ENCODE measurements at regions not wholly inside any gene's neighbourhood (a gene's known extent, or its start where the extent isn't known, plus 50 kb on each side); places are given as distances from the start of the nearest gene placed in this dataset.

GRCh38 chr1:214896921-214897320, 185.6 kb upstream of the KCNK2 start:
- no peaks in the 10 kb centered on the region for H3K4me1 ChIP-seq (ENCODE audit: control insufficient read depth, low read depth, low read length)
- H4K5ac ChIP-seq (ENCODE audit: low read length): no peak overlapping the region
- no peak overlapping the region for H3K27ac ChIP-seq (ENCODE audit: low read depth, low read length)
- no peak overlapping the region for H3K4me2 ChIP-seq (ENCODE audit: low read length)
- no peaks in the 10 kb centered on the region for H3K79me1 ChIP-seq (ENCODE audit: low read length)
- H3K4ac ChIP-seq (ENCODE audit: low read depth, low read length): no peak overlapping the region
- H2BK120ac ChIP-seq (ENCODE audit: low read depth, low read length): no peak overlapping the region
- no peak overlapping the region for H2BK15ac ChIP-seq (replicated peaks; ENCODE audit: low read depth)
- no peaks in the 10 kb centered on the region for H3K27me3 ChIP-seq (ENCODE audit: insufficient read depth, low read length, poor library complexity)
- no peaks in the 10 kb centered on the region for H3K36me3 ChIP-seq (ENCODE audit: control insufficient read depth, insufficient read depth, low read length)
- no peak overlapping the region for H2AK5ac ChIP-seq (ENCODE audit: low read length)
- H4K8ac ChIP-seq (ENCODE audit: low read depth, low read length): no peak overlapping the region
- no CpG with 5 or more reads among the region's 2 CpGs for WGBS (ENCODE audit: extremely low coverage, insufficient coverage, low lambda C conversion rate)
- H3K9ac ChIP-seq (ENCODE audit: low read length): no peak overlapping the region
- H3K56ac ChIP-seq (ENCODE audit: low read length): no peak overlapping the region
- no peak for DNase-seq
- no peak overlapping the region for H3K4me3 ChIP-seq (ENCODE audit: low read length)
- H3K18ac ChIP-seq (ENCODE audit: low read length): no peak overlapping the region
- H3K79me2 ChIP-seq (ENCODE audit: control insufficient read depth, insufficient read depth, low read length): no peaks in the 10 kb centered on the region
- H2BK5ac ChIP-seq (ENCODE audit: low read length): no peak overlapping the region
- no peak overlapping the region for H3K23ac ChIP-seq (ENCODE audit: low read length)

DNA sequence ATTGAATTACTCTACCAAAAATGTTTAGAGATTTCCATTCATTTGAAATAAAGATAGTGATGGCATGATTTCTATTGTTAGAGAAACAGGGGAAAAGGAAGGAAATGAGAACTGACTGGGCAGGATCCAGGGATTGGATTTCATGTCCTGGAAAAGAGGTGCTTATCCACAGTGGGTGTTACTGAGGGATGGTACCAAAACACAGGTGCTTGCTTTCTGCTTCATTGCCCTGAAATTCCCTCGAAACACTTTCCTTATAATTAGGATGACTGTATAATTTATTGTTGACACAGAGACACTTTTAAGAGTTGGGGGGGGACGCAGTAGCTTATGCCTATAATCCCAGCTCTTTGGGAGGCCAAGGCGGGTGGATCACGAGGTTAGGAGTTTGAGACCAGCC, 185.0 kb upstream of the KCNK2 start:
- no peaks in the 10 kb centered on the region for H3K27me3 ChIP-seq (ENCODE audit: insufficient read depth, low read length, poor library complexity)
- no peaks in the 10 kb centered on the region for H3K36me3 ChIP-seq (ENCODE audit: control insufficient read depth, insufficient read depth, low read length)
- H3K79me2 ChIP-seq (ENCODE audit: control insufficient read depth, insufficient read depth, low read length): no peaks in the 10 kb centered on the region
- no peak overlapping the region for H3K4me3 ChIP-seq (ENCODE audit: low read length)
- no peak overlapping the region for H2AK5ac ChIP-seq (ENCODE audit: low read length)
- no peak overlapping the region for H3K4me2 ChIP-seq (ENCODE audit: low read length)
- no peak overlapping the region for H2BK120ac ChIP-seq (ENCODE audit: low read depth, low read length)
- H3K27ac ChIP-seq (ENCODE audit: low read depth, low read length): no peak overlapping the region
- H3K4ac ChIP-seq (ENCODE audit: low read depth, low read length): no peak overlapping the region
- no peaks in the 10 kb centered on the region for H3K79me1 ChIP-seq (ENCODE audit: low read length)
- no peak overlapping the region for H3K23ac ChIP-seq (ENCODE audit: low read length)
- H4K8ac ChIP-seq (ENCODE audit: low read depth, low read length): no peak overlapping the region
- H3K9ac ChIP-seq (ENCODE audit: low read length): no peak overlapping the region
- no peak overlapping the region for H4K5ac ChIP-seq (ENCODE audit: low read length)
- no peak overlapping the region for H2BK15ac ChIP-seq (replicated peaks; ENCODE audit: low read depth)
- DNase-seq: no peak
- WGBS (ENCODE audit: extremely low coverage, insufficient coverage, low lambda C conversion rate): no CpG with 5 or more reads among the region's 4 CpGs
- no peak overlapping the region for H3K56ac ChIP-seq (ENCODE audit: low read length)
- H2BK5ac ChIP-seq (ENCODE audit: low read length): no peak overlapping the region
- H3K4me1 ChIP-seq (ENCODE audit: control insufficient read depth, low read depth, low read length): no peaks in the 10 kb centered on the region
- H3K18ac ChIP-seq (ENCODE audit: low read length): no peak overlapping the region

DNA sequence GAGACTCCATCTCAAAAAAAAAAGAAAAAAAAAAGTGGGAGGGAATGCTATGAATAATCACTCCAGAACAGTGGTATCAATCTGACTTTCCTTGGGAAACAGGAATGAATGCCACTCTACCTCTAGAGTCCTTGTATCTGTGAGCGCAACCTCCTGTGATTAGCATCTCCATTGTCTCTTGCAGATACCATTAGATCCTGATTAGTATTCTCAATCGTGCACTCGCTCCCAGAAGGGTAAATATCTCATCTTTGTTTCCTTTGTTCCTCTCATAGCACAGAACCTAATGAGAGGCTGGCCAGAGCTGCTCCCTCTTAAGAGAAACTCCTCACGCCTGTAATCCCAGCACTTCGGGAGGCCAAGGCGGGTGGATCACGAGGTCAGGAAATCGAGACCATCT, 184.4 kb upstream of the KCNK2 start:
- H3K79me1 ChIP-seq (ENCODE audit: low read length): no peaks in the 10 kb centered on the region

GRCh38 chr1:214898718-214899117, 183.8 kb upstream of the KCNK2 start:
- H3K79me1 ChIP-seq (ENCODE audit: low read length): no peaks in the 10 kb centered on the region
- WGBS (ENCODE audit: extremely low coverage, insufficient coverage, low lambda C conversion rate): no CpG with 5 or more reads among the region's 3 CpGs

More for the DNA sequence above, 184.4 kb upstream of the KCNK2 start:
- H3K9ac ChIP-seq (ENCODE audit: low read length): no peak overlapping the region
- H3K79me2 ChIP-seq (ENCODE audit: control insufficient read depth, insufficient read depth, low read length): no peaks in the 10 kb centered on the region
- no peak overlapping the region for H4K8ac ChIP-seq (ENCODE audit: low read depth, low read length)
- H3K4me2 ChIP-seq (ENCODE audit: low read length): no peak overlapping the region
- no peak overlapping the region for H2BK15ac ChIP-seq (replicated peaks; ENCODE audit: low read depth)
- no peak overlapping the region for H3K23ac ChIP-seq (ENCODE audit: low read length)
- DNase-seq: peak; percentile 78
- H3K4ac ChIP-seq (ENCODE audit: low read depth, low read length): no peak overlapping the region
- H2AK5ac ChIP-seq (ENCODE audit: low read length): no peak overlapping the region
- H3K27me3 ChIP-seq (ENCODE audit: insufficient read depth, low read length, poor library complexity): no peaks in the 10 kb centered on the region
- H3K18ac ChIP-seq (ENCODE audit: low read length): no peak overlapping the region
- H3K27ac ChIP-seq (ENCODE audit: low read depth, low read length): no peak overlapping the region
- H2BK120ac ChIP-seq (ENCODE audit: low read depth, low read length): no peak overlapping the region
- H3K56ac ChIP-seq (ENCODE audit: low read length): no peak overlapping the region
- H3K36me3 ChIP-seq (ENCODE audit: control insufficient read depth, insufficient read depth, low read length): no peaks in the 10 kb centered on the region
- no peaks in the 10 kb centered on the region for H3K4me1 ChIP-seq (ENCODE audit: control insufficient read depth, low read depth, low read length)
- H4K5ac ChIP-seq (ENCODE audit: low read length): no peak overlapping the region
- WGBS (ENCODE audit: extremely low coverage, insufficient coverage, low lambda C conversion rate): no CpG with 5 or more reads among the region's 8 CpGs
- H3K4me3 ChIP-seq (ENCODE audit: low read length): no peak overlapping the region
- no peak overlapping the region for H2BK5ac ChIP-seq (ENCODE audit: low read length)

DNA sequence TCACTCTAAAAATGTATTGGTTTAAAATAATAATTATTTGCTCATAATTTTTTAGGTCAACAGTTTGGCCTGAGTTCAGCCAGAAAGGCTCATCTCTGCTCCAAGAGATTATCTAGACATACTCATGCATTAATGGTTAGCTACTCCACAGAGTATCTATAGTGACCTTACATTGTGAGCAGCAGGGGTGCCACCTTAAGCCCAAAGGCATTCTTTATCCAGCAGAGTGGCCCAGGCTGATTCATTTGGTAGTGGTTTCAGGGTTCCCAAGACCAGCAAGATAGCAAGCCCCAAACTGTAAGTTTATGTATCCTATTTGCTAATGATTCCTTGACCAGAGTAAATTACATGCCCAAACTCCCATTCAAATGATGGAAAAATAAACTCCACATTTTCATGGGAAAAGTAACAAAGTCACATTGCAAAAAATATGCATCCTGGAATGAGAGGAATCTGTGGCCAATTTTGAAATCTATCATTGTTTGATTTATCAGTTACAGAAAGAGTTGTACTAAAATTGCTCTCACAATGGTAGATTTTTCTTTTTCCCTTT, 182.6 kb upstream of the KCNK2 start:
- Histone ChIP-seq H2BK120ac (ENCODE audit: low read depth, low read length) (no peak overlapping the region), H2BK5ac (ENCODE audit: low read length) (no peak overlapping the region), H2BK15ac (replicated peaks; ENCODE audit: low read depth) (no peak overlapping the region), H3K4ac (ENCODE audit: low read depth, low read length) (no peak overlapping the region), H3K18ac (ENCODE audit: low read length) (no peak overlapping the region), H3K4me3 (ENCODE audit: low read length) (no peak overlapping the region), H3K79me2 (ENCODE audit: control insufficient read depth, insufficient read depth, low read length) (no peaks in the 10 kb centered on the region), H3K9ac (ENCODE audit: low read length) (no peak overlapping the region), H3K36me3 (ENCODE audit: control insufficient read depth, insufficient read depth, low read length) (no peaks in the 10 kb centered on the region), H3K27ac (ENCODE audit: low read depth, low read length) (no peak overlapping the region), H3K23ac (ENCODE audit: low read length) (no peak overlapping the region), H3K4me2 (ENCODE audit: low read length) (no peak overlapping the region), H3K27me3 (ENCODE audit: insufficient read depth, low read length, poor library complexity) (no peaks in the 10 kb centered on the region), H4K8ac (ENCODE audit: low read depth, low read length) (no peak overlapping the region), H3K79me1 (ENCODE audit: low read length) (no peaks in the 10 kb centered on the region), H3K4me1 (ENCODE audit: control insufficient read depth, low read depth, low read length) (no peaks in the 10 kb centered on the region), H4K5ac (ENCODE audit: low read length) (no peak overlapping the region), H2AK5ac (ENCODE audit: low read length) (no peak overlapping the region), H3K56ac (ENCODE audit: low read length) (no peak overlapping the region)
- peak; percentile 54 for DNase-seq

More at GRCh38 chr1:214898718-214899117, 183.8 kb upstream of the KCNK2 start:
- H4K8ac ChIP-seq (ENCODE audit: low read depth, low read length): no peak overlapping the region
- H3K27ac ChIP-seq (ENCODE audit: low read depth, low read length): no peak overlapping the region
- H3K56ac ChIP-seq (ENCODE audit: low read length): no peak overlapping the region
- H3K4ac ChIP-seq (ENCODE audit: low read depth, low read length): no peak overlapping the region
- H3K18ac ChIP-seq (ENCODE audit: low read length): no peak overlapping the region
- H3K9ac ChIP-seq (ENCODE audit: low read length): no peak overlapping the region
- H3K23ac ChIP-seq (ENCODE audit: low read length): no peak overlapping the region
- H4K5ac ChIP-seq (ENCODE audit: low read length): no peak overlapping the region
- H3K4me2 ChIP-seq (ENCODE audit: low read length): no peak overlapping the region
- H3K4me3 ChIP-seq (ENCODE audit: low read length): no peak overlapping the region
- H3K27me3 ChIP-seq (ENCODE audit: insufficient read depth, low read length, poor library complexity): no peaks in the 10 kb centered on the region
- no peaks in the 10 kb centered on the region for H3K79me2 ChIP-seq (ENCODE audit: control insufficient read depth, insufficient read depth, low read length)
- DNase-seq: no peak
- no peaks in the 10 kb centered on the region for H3K4me1 ChIP-seq (ENCODE audit: control insufficient read depth, low read depth, low read length)
- no peak overlapping the region for H2BK120ac ChIP-seq (ENCODE audit: low read depth, low read length)
- H2BK15ac ChIP-seq (replicated peaks; ENCODE audit: low read depth): no peak overlapping the region
- no peaks in the 10 kb centered on the region for H3K36me3 ChIP-seq (ENCODE audit: control insufficient read depth, insufficient read depth, low read length)
- no peak overlapping the region for H2BK5ac ChIP-seq (ENCODE audit: low read length)
- no peak overlapping the region for H2AK5ac ChIP-seq (ENCODE audit: low read length)

- H2BK15ac ChIP-seq (replicated peaks; ENCODE audit: low read depth): no peak overlapping the region
- H3K27ac ChIP-seq (ENCODE audit: low read depth, low read length): no peak overlapping the region
- no peak overlapping the region for H3K23ac ChIP-seq (ENCODE audit: low read length)
- H3K4me1 ChIP-seq (ENCODE audit: control insufficient read depth, low read depth, low read length): no peaks in the 10 kb centered on the region
- no peak overlapping the region for H3K4me2 ChIP-seq (ENCODE audit: low read length)
- no peaks in the 10 kb centered on the region for H3K36me3 ChIP-seq (ENCODE audit: control insufficient read depth, insufficient read depth, low read length)
- no peak overlapping the region for H3K4ac ChIP-seq (ENCODE audit: low read depth, low read length)
- H3K4me3 ChIP-seq (ENCODE audit: low read length): no peak overlapping the region
- H3K79me1 ChIP-seq (ENCODE audit: low read length): no peaks in the 10 kb centered on the region
- no peak overlapping the region for H4K5ac ChIP-seq (ENCODE audit: low read length)
- no peak overlapping the region for H2AK5ac ChIP-seq (ENCODE audit: low read length)
- H3K18ac ChIP-seq (ENCODE audit: low read length): no peak overlapping the region
- no peak overlapping the region for H2BK120ac ChIP-seq (ENCODE audit: low read depth, low read length)
- H3K79me2 ChIP-seq (ENCODE audit: control insufficient read depth, insufficient read depth, low read length): no peaks in the 10 kb centered on the region
- DNase-seq: no peak
- H2BK5ac ChIP-seq (ENCODE audit: low read length): no peak overlapping the region
- WGBS (ENCODE audit: extremely low coverage, insufficient coverage, low lambda C conversion rate): no CpG with 5 or more reads among the region's 4 CpGs
- no peak overlapping the region for H3K56ac ChIP-seq (ENCODE audit: low read length)
- H4K8ac ChIP-seq (ENCODE audit: low read depth, low read length): no peak overlapping the region
- H3K27me3 ChIP-seq (ENCODE audit: insufficient read depth, low read length, poor library complexity): no peaks in the 10 kb centered on the region
- H3K9ac ChIP-seq (ENCODE audit: low read length): no peak overlapping the region
These were observed 181.9 kb upstream of the KCNK2 start for GRCh38 chr1:214900590-214900989.
